ENCODE measurements at regions not wholly inside any gene's neighbourhood (a gene's known extent, or its start where the extent isn't known, plus 50 kb on each side); places are given as distances from the start of the nearest gene placed in this dataset.
A peak's percentile ranks its signal among the peaks of the same experiment; 100 is the strongest.

DNA sequence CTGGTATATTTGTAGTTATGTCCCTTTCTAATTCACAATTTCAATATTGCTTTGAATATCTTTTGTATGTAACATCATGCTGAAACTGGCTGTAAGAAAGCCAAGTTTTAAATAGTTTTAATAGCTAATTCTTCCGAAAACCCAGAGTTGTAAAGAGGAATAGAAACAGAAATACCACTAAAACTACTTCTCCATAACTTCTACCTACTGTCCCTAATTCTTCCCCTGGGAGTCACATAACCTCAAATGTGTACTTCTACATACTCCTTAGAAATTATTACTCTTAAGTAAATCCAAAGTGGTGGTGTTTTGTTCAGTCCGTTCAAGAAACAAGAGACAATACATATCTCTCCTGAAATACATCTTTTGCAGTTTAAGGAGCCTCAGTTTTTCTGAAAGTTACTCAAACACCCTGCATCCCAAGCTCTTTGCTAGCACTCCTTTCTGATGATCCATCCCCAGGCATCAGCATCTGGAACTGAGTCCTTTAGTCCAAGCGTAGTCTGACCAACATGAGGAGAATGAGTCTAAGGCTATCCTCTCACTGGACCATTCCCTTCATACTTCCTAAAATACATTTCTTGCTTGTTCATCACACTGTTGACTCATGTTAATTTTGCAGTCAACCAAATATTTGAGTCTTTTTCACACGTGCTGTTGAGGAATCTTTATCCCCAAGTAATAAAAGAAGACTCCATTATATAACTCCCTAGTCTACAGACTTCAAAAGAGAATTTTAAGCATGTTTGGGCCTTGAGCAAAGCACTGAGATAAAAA lies 214.3 kb upstream of the NUDT4 start:
- H3K4me3 ChIP-seq (ENCODE audit: low read length): no peak overlapping the region
- no peak overlapping the region for H3K4me2 ChIP-seq (ENCODE audit: low read length)

DNA sequence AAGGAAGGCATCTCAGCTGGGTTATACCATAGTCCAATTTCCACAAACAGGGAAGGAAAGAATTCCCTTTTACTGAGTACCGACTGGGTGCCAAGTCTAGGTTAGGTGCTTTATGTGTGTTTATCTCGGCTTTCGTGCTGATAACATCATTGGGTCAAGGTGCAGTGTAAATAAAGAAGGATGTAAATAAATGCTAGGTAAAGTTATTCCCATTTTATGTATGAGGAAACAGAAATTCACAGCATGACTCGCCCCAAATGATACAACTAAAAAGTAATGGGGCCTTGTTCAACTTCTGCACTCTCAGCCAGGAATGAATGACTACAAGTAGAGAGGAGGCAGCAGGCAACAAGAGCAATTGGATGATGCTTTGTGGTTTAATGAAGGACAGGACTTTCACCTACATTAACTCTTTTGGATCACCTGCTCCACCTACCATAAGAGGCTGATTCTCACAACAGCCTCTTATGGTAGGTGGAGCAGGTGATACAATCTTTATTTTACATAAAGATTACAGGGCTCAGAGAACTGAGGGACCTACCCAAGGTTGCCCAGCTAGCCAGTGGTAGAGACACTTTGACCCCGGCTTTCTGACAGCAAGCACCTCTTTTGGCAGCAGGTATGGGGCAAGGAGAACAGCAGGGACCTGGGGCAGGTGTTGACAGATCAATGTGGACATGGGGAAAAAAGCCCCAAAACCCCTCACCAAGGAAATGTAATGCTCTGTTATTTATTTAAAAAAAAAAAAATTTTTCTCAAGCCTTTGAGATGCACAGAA lies 213.4 kb upstream of the NUDT4 start:
- no peaks in the 10 kb centered on the region for H3K27me3 ChIP-seq (ENCODE audit: control insufficient read depth, low read length)
- no peaks in the 10 kb centered on the region for H3K79me2 ChIP-seq (ENCODE audit: control insufficient read depth, low read length)
- H3K4me3 ChIP-seq (ENCODE audit: low read length): no peak overlapping the region
- no peak overlapping the region for H3K27ac ChIP-seq (ENCODE audit: low read depth, low read length)
- no peaks in the 10 kb centered on the region for H3K36me3 ChIP-seq (ENCODE audit: control insufficient read depth, low read length)
- H3K9me3 ChIP-seq (ENCODE audit: control insufficient read depth, insufficient read depth, low read length): no peaks in the 10 kb centered on the region
- H4K20me1 ChIP-seq (ENCODE audit: control insufficient read depth, insufficient read depth, low read depth, low read length): no peaks in the 10 kb centered on the region
- H3K4me2 ChIP-seq (ENCODE audit: low read length): no peak overlapping the region
- peaks cover 47% of the 10 kb centered on the region for H3K4me1 ChIP-seq (ENCODE audit: control insufficient read depth, low read length)
- peaks cover 14% of the 10 kb centered on the region for H3F3A ChIP-seq (ENCODE audit: control insufficient read depth, insufficient read depth)
- no peaks in the 10 kb centered on the region for H3K9me2 ChIP-seq (replicated peaks; ENCODE audit: control insufficient read depth, low read length)
- TF ChIP-seq, protein P1, sequence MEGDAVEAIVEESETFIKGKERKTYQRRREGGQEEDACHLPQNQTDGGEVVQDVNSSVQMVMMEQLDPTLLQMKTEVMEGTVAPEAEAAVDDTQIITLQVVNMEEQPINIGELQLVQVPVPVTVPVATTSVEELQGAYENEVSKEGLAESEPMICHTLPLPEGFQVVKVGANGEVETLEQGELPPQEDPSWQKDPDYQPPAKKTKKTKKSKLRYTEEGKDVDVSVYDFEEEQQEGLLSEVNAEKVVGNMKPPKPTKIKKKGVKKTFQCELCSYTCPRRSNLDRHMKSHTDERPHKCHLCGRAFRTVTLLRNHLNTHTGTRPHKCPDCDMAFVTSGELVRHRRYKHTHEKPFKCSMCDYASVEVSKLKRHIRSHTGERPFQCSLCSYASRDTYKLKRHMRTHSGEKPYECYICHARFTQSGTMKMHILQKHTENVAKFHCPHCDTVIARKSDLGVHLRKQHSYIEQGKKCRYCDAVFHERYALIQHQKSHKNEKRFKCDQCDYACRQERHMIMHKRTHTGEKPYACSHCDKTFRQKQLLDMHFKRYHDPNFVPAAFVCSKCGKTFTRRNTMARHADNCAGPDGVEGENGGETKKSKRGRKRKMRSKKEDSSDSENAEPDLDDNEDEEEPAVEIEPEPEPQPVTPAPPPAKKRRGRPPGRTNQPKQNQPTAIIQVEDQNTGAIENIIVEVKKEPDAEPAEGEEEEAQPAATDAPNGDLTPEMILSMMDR (IDR thresholded peaks at IDR 0.05; ENCODE audit: low read depth, low read length, poor library complexity, severe bottlenecking): no peak
- no peak for TF ChIP-seq EZH2phosphoT487 (IDR thresholded peaks at IDR 0.05; ENCODE audit: borderline replicate concordance, low read length)

More for the DNA sequence above, 214.3 kb upstream of the NUDT4 start:
- H3K9me2 ChIP-seq (replicated peaks; ENCODE audit: control insufficient read depth, low read length): no peaks in the 10 kb centered on the region
- H3F3A ChIP-seq (ENCODE audit: control insufficient read depth, insufficient read depth): peaks cover 14% of the 10 kb centered on the region
- H3K27ac ChIP-seq (ENCODE audit: low read depth, low read length): no peak overlapping the region
- H3K27me3 ChIP-seq (ENCODE audit: control insufficient read depth, low read length): no peaks in the 10 kb centered on the region
- H3K4me1 ChIP-seq (ENCODE audit: control insufficient read depth, low read length): peaks cover 39% of the 10 kb centered on the region
- H3K79me2 ChIP-seq (ENCODE audit: control insufficient read depth, low read length): no peaks in the 10 kb centered on the region
- no peaks in the 10 kb centered on the region for H3K36me3 ChIP-seq (ENCODE audit: control insufficient read depth, low read length)
- no peaks in the 10 kb centered on the region for H4K20me1 ChIP-seq (ENCODE audit: control insufficient read depth, insufficient read depth, low read depth, low read length)
- H3K9me3 ChIP-seq (ENCODE audit: control insufficient read depth, insufficient read depth, low read length): peaks cover 2% of the 10 kb centered on the region; the same call in 1 of the 2 replicates
- TF ChIP-seq, protein P1 (IDR thresholded peaks at IDR 0.05; ENCODE audit: low read depth, low read length, poor library complexity, severe bottlenecking): no peak
- TF ChIP-seq EZH2phosphoT487 (IDR thresholded peaks at IDR 0.05; ENCODE audit: borderline replicate concordance, low read length): no peak

DNA sequence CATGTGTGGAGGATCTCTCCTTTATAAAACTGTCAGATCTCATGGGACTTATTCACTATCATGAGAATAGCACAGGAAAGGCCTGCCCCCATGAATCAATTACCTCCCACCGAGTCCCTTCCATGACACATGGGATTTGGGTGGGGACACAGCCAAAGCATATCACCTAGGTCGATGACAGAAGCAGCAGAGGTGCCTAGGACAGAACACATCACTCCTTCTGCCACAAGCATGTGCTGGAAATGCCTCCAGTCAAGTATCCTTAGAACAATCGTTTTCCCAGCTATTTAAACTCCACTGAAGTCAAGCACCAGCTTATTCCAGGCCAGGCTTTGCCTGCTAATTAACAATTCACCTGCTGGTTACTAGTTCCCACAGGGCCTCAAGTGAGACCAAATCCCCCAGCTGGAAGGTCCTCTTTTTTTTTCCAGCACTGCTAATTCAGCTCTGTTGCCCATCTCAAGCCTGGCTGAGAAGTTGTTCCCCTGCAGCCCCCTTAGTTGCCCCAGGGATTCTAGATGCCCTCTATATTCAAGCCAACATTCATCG lies 212.3 kb upstream of the NUDT4 start:
- Histone ChIP-seq H3K36me3 (ENCODE audit: control insufficient read depth, low read length) (no peaks in the 10 kb centered on the region), H3F3A (ENCODE audit: control insufficient read depth, insufficient read depth) (peaks cover 14% of the 10 kb centered on the region), H3K27ac (ENCODE audit: low read depth, low read length) (no peak overlapping the region), H3K4me3 (ENCODE audit: low read length) (0 out of 2 replicates have a peak overlapping the region, but pooled peaks have one; percentile 8), H4K20me1 (ENCODE audit: control insufficient read depth, insufficient read depth, low read depth, low read length) (no peaks in the 10 kb centered on the region), H3K79me2 (ENCODE audit: control insufficient read depth, low read length) (no peaks in the 10 kb centered on the region), H3K27me3 (ENCODE audit: control insufficient read depth, low read length) (no peaks in the 10 kb centered on the region), H3K4me1 (ENCODE audit: control insufficient read depth, low read length) (peaks cover 48% of the 10 kb centered on the region), H3K9me2 (replicated peaks; ENCODE audit: control insufficient read depth, low read length) (no peaks in the 10 kb centered on the region), H3K9me3 (ENCODE audit: control insufficient read depth, insufficient read depth, low read length) (no peaks in the 10 kb centered on the region), H3K4me2 (ENCODE audit: low read length) (0 out of 2 replicates have a peak overlapping the region, but pooled peaks have one; percentile 30)
- TF ChIP-seq, protein P1 (IDR thresholded peaks at IDR 0.05; ENCODE audit: low read depth, low read length, poor library complexity, severe bottlenecking): no peak
- no peak for TF ChIP-seq EZH2phosphoT487 (IDR thresholded peaks at IDR 0.05; ENCODE audit: borderline replicate concordance, low read length)

Data from DOHH2 (cell line).